B cell (primary cell): ENCODE measurements at regions not wholly inside any gene's neighbourhood (a gene's known extent, or its start where the extent isn't known, plus 50 kb on each side); places are given as distances from the start of the nearest gene placed in this dataset.

Experiments used
- CTCF ChIP-seq: fragments of 200-600 bp; IDR thresholded peaks from one replicate; pipeline ENCODE4 v1.8.0; 2022; ENCODE audit warnings: antibody characterized with exemption, mild to moderate bottlenecking
- EZH2 ChIP-seq: IDR thresholded peaks from 2 replicates; pipeline ENCODE4 v1.6.1; 2012; ENCODE audit warnings: borderline replicate concordance, low read depth, mild to moderate bottlenecking, moderate library complexity, low read length; ENCODE audit not compliant: insufficient read depth, poor library complexity, severe bottlenecking

- TF ChIP-seq CTCF (no peak), EZH2 (no peak)
These were observed 300.2 kb upstream of the SLCO3A1 start for GRCh38 chr15:91553196-91553854.
